Stimulated activated CD4-positive, alpha-beta T cell treated with anti-CD3 and anti-CD28 coated beads, TNF-alpha, amount 100 ng/mL, for 24 hours (primary cell): ENCODE measurements at regions not wholly inside any gene's neighbourhood (a gene's known extent, or its start where the extent isn't known, plus 50 kb on each side); places are given as distances from the start of the nearest gene placed in this dataset.

Experiments used
- DNase-seq, 3 experiments: peaks; one replicate each; pipeline ENCODE4 v3.0.0-alpha.2; 2020; ENCODE audit warnings: low read depth in 3 of 3

DNA sequence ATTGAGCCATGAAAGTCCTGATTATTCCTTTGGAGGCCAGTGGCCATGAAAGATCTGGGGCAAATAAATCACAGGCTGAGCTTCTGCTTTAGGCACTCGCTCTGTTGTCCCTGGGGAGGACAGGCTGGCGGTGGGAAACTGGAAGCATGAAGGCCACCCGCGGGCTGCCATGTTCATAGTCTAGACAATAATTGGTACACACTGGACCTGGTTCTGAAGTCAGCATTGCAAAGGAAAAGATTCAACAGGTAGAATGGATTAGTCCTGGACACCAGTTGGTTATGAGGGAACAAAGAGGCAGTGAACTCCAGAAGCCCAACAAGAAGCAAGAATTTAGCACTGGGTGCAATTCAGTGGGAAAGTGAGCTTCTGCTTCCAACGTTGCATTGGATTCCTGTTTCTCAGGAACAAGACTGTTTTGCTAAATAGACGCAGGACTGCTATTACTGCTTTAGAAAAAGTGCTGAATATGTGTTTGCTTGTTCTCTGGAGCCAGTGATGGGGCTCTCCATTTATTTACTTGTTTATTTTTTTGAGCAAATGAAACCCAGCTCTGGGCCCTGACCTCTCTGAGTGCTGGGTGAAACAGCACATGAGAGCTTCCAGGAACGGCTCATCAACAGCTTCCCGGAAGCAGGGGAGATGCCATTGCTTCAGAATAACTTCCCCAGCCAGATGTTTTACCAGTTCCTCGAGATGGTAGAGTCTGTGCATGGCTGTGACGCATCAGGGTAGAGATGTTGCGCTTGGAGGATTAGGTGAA lies 336.4 kb downstream of the ZNF536 start:
- DNase-seq: no peak

DNA sequence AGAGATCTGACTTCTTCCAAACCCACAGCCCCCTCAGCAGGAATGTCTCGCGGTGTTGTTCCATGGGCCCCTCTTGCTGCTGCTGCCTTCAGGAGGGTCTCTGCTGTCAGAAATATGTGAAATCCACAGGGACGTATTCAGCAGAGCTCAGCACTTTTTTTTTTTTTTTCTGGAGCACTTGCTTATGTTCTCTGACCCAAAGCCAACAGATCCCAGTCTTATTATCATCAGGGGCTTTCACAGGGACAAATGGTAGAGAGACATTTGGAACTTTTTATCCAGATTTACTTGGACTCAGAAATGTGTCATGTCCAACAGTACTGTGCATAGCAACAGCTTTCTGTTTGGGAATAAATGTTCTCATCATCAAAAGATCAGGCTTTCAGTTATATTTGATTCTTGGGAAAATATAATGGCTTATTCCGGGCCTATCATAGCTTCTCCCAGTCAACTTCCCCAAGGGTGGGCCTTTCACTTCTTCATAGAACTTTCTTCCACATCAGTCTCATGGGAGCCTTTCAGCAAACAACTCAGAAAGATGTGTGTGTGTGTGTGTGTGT lies 332.7 kb downstream of the ZNF536 start:
- DNase-seq: no peak

DNA sequence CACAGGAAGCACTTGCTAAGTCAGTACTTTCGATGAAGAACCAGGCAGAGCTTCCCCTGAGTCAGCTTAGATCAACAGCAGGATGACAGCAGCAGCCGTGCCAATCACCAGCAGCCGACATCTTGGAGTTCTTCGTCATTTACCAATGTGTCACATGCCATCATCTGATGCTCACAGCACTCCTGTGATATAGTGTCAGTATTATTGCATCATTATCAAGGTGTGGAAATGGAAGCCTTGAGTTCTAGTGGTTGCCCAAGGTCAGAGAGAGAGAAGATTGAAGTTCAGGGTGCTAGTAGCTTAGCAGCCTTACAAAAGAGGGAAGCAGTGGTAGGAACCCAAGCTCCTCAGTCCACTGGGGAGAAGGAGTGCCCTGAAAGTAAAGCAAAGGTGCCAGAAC lies 331.5 kb downstream of the ZNF536 start:
- DNase-seq: no peak

DNA sequence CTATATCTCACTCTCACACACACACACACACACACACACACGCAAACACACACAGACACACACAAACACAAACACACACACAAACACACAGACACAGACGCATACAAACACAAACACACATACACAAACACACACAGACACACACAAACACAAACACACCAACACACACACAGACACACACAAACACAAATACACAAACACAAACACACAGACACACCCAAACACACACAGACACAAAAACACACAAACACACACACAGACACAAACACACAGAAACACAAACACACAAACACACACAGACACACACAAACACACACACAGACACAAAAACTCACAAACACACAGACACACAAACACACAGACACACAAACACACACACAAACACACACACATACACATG lies 329.0 kb downstream of the ZNF536 start:
- no peak for DNase-seq

DNA sequence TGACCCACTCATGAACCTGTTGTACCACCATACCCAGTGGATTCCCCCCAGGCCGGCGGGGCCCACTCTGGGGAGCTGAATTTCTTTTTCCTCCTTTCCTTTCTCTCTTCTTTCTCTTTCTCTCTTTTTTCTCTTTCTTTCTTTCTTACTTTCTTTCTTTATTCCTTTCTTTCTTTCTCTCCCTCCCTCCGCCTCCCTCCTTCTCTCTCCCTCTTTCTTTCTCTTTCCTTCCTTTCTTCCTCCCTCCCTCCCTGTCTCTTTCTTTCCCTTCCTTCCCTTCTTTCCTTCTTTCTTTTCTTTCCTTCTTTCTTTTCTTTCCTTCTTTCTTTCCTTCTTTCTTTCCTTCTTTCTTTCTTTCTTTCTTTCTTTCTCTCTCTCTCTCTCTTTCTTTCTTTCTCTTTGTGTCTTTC lies 327.7 kb downstream of the ZNF536 start:
- no peak for DNase-seq

DNA sequence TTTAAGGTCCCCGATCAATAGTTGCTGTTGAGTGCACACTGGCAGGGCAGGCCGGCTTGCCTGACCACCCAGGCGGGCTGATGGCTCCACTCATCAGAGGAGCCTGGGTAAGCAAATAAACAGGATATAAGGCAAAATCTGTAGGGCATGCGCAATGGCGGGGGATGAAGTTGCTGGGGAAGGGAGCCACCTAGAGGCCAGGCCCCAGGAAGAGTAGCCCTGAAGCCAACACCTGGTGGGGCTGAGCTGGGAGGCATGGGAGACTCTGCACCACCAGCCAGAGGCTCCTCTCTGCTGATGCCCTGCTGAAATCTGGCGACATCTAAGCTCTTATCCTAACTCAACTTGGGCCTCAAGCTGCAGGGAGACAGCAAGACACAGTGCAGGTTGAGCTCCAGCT lies 324.3 kb downstream of the ZNF536 start:
- DNase-seq: no peak

DNA sequence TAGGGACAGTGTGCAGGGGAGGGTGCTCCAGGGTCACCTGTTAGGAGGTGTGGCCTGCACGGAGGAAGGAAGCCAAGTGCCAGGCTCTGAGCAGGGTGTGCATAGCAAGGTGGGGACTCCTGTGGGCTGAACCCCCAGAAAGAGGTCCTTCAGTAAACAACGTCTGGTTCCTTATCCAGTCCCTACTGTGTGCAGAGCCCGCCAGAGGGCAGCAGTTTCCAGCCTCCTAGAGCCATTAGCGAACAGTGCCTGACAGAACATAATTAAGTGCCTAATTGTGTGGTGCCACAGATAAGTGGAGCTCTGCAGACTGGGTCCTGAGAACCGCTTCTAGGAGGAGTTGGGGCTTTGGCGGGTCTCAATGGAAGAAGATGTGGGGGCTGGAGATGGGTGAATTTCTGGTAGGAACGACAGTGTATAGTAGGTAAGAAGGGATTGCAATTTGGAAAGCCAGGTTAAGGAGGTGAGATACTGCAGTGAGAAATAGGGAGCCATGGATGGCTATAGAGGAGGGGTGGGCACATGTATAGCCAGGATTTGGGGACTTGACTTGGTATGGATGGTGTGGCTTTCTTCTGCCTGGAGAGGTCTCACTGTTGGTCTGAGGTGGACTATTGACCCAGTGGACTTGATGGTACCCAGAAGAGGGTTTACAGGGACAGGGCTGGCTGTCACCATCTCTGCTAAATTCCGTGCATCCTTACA lies 323.1 kb downstream of the ZNF536 start:
- DNase-seq: no peak

DNA sequence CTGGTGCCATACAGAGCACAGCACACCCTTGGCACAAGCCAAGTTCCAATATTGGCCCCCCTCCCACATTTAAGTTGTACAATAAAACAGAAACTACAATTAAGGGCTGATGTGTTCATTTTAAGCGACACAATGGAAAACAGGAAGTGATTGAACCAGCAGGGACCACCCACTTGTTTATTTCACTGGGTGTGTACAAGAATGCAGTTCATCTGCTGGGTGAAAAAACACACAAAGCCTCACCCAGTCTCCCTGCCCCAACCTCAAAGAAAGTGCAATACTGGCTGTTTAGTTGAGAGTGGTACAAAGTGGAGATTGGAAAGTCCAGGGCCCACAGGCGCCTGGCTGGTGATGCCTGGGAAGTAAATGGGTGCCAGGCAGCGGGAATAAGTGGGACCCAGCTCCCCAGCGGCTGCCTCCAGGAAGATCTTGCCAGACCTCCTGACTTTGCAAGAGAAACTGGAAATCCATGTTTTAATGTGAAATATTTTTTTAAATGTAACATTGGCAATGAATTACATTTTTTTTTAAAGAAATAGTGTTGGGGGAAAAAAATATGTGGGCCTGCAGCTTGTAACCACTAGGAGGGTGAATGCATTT lies 322.1 kb downstream of the ZNF536 start:
- DNase-seq: no peak

DNA sequence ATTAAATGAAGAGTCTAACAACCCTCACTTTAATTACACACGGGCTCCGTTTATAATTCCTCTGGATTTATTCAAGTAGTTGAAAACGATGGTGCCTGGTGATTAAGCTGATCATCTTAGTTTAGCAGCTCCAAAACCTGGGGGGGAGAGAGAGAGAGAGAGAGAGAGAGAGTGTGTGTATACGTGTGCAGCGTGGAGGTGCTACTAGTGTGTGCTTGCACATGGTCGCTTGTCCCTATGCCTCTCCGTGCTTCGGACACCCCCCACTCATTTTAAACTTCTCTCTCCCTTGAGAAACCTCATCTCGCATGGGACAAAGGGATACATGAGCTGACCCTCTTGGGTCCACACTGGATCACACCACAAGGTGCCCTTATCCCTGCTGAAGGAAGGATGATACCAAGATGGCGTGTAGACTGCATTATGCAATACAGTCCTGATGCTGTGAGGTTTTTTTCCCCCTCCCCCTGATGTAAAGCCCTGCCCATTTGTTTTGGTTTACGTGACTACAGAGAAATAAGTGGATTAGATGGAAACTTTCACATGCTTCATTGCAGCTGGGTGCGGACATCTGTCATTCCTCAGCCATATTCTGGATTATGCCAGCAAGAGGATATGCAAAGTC lies 320.8 kb downstream of the ZNF536 start:
- no peak for DNase-seq

DNA sequence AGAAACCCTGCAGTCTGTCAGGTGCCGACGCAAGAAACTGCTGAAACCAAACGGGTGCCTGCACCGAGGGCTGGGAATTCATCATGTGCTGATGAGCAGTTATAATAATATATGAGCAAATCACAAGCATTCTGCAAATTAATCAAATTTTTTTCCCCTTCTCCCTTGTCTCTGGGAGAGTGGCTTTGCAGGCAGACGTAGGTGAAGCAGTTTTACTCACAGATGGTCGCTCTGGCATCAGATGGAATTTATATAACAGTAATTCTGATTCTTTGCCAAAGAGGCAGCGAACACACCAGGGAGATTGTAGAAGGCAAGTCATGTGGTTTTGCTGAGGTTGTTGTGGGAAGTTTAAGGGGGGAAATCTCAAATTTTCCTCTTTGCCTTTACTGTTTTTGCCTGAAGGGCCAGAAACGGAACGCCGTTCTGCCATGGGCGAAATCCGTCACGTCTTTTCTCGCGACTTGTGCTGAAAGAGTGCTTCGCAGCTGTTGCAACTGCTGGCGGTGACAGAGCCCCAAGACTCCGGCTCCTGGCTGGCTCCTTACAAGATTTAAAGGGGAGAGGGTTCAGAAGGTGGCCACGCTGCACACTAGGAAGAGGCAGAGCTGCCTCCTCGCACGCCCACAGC lies 320.1 kb downstream of the ZNF536 start:
- DNase-seq: no peak

DNA sequence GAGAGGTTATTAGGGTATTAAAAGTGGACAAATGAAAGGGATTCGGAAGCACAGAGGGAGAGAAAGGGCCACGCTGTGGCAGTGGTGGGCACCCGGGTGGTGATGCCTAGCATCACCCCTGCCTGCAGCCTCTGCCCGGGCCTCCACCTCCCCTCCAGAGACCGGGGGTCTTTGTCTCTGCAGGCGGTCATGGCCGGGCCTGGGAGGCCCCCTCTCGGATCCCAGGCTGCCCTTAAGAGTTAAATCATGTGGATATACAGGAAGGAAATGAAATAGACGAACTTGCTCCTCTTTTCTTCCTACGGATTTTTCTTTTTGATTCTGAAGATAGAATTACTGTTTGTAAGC lies 319.6 kb downstream of the ZNF536 start:
- DNase-seq: no peak

DNA sequence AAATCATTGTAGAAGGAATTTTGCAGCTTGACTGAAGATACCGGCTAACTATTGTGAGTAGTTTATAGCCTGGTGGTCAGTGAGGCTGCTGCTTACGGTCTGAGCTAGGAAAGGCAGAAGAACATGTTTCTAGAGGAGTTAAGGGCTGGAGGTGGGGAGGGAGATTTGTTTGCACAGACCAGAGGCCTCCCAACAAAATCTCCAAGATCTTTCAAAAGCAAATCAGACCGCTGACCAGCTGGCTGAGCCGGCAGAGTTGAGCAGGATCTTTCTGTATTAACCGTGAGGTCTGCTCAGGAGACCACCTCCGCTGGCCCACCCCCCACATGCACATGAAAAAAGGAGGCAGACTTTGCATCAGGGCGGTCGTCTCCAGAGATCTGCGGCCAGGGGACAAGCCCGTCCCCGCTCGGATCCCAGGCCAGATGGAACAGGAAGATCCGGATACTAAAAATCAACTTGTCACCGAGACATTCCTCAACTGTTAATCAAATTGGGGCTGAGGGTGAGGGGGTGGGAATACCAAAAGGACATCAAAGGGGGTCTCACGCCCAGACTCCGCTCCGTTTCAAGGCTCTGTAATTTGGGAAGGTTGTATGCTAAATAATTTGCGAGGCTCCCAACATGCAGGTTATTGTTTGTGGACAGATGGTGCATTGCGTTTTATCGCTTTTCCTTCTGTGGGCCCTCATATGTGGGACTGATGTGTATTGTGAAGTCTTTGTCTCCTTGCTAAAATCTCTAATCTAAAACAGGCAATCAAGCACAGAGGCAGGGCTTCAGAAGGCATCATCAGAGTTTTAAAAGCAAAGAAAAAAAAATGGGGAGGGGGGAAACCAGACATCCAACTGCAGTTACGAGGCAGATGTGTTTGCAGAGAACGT lies 319.0 kb downstream of the ZNF536 start:
- no peak for DNase-seq

DNA sequence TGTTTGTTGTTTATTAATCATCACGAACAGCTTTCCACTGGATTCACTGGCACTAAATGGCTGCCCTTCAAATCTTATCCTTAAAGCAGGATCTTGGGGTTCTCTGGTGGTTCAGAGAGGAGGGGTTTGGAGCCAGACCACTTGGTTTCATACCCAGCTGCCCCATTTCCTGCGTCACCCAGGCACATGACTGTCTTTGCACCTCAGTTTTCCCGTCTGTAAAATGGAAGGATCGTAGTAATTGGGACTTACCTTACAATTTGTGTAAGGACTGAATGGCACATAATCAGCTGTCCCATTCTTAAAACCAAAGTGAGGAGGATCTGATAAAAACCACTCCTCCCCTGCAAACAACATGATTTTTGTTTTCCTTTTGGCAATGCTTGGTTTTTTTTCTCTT lies 318.3 kb downstream of the ZNF536 start:
- no peak for DNase-seq

DNA sequence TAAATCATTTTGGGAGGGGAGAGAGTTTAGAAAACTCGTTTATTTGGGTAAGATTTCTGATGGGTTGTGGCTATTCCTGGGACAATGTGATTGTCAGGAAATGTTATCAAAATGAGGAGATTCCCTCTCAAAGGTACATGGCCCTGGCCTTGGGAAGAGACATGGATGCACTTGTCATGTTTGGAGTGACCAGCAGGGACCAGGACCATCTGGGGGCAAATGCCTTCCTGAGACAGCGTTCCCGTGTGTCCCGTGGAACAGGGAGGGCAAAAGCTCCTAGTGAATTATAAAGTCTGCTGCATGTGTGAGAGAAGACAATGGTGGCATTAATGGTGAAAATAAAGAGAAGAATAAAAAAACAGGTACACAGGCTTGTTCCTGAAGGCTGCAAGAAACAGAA lies 317.3 kb downstream of the ZNF536 start:
- no peak for DNase-seq

DNA sequence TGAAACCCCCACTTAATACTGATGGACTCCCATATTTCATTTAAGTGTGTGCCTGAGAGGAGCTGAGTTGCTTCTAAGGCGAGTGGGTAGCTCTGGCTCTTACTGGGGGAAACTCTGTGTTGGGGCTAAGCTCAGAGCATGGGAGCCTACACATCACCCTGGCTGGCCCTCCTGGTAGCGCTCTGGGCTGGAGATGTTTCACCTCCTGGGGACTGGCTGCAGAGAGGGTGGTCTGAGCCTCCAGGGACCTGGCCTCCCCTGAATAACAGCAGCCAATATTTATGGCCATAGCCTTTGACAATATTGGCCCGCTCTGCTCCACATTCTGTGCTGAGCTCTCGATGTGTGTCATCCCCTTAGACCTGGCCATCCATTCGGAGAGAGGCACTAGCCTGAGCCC lies 316.5 kb downstream of the ZNF536 start:
- DNase-seq: no peak

DNA sequence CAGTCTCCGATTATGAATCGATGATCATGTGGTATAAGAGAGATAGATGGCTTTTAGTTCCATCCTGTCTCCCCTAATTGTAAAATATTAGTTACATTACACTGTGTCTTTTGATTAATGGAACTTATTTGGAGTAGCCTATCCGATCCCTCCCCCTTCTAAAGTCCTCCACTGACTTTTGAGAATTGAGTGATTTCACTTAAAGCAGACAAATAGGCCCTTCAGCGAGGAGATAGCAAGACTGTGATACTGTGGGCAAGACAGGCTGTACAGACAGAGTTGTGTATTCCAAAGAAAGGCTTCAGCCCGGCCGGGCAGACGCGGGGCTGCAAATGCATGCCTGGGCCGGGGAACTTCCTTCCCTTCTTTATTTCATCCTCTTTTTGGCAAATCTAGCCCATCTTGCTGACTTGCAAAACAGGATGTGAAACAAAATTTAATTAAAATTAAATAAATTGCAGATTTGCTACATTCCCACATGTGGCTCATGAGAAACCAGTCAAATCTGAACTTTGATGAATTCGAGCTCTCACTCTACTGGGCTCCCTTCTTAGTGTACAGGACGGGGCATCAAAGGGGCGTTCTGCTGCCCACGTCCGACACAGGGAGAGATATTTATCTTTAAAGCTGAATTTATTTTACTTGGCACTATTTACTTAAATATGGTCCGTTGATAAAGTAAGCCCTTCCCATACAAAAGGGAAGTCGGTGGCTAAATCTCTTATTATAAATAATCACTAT lies 314.8 kb downstream of the ZNF536 start:
- DNase-seq: no peak

DNA sequence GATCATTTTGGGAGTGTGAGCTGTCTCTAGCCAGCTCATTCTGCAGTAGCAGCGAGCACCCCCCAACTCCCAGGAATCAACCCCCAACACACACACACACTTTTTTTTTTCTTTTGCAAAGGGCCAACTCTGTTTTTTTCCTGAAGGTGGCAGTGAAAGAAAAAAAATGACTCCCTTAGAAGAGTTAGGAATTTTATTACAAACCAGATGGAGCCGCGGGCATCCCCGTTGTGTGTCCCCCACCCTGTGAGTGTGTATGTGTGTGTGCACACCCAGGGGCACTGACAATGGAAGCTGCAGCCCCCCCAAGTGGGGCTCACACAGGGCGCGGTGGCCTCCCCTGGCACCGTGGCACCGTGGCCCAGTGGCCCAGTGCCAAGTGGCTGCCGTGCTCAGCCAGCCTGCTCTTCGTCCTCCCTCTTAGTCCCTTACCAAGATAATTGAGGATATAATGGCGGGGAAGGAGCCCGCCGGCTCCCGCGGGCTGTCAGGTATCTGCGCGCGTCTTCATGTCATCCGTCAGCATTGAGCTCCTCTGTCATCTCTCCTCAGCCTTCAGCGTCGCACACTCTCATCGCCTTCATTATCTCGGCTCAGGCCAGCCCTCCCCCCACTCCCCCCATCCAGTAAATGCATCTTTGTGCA lies 314.1 kb downstream of the ZNF536 start:
- DNase-seq: no peak

DNA sequence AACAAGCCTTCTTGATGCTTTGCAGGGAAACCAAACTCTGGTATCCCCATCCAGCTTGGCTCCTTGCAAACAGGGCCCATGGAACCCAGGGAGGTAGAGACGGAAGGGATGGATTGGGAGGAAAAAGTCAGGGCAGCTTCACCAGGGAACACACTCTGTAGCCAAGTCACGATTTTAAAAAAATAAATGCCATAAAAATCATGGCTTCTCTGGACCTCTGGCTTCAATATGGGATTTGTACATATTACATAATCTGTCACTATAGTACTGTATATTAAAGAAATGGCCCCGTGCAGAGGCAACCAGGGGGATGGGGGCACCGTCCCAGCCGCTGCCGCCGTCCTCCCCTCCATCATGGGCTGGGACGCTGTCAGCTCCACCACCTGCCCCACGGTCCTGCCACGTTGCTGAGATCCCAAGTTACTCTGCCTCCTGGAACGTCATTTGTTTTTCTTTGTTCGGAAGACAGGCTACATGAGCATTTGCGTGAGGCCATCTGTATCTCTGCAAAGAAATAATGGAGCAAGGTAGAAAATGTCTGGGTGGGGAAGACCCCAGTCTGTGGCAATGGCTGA lies 313.3 kb downstream of the ZNF536 start:
- no peak for DNase-seq

DNA sequence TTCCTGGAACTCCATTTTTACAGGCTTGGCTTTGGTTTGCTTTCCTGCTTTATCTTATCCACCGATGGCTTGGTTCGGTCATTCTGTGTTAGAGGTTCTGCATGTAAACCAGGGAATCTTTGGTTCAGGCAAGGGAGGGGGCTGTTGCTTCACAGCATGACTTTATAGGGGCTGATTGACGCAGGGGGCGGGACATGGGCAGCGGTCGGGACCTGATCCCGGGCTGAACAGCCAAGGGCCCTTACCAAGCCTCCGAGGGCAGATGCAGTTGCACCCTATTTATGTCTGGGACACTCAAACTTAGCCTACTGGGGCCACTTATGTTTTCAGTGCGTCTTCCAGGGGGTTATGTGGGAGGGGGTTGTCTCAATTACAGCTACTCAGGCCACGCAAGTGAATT lies 312.4 kb downstream of the ZNF536 start:
- DNase-seq: no peak
